Fibroblast of lung (primary cell): ENCODE measurements at regions not wholly inside any gene's neighbourhood (a gene's known extent, or its start where the extent isn't known, plus 50 kb on each side); places are given as distances from the start of the nearest gene placed in this dataset.

Experiments
- DNase-seq, 2 donors: peaks; one replicate each; pipeline versions ENCODE4 v3.0.0 to v3.0.0-alpha.2; 2010; ENCODE audit warnings: low read depth in 2 of 2
- H2AFZ ChIP-seq: 2 replicates; pipeline ENCODE4 v1.5.1; 2012; ENCODE audit warnings: low read length, control low read depth, inconsistent platforms
- H3K27ac ChIP-seq: 2 replicates; pipeline ENCODE4 v1.5.1; 2011; ENCODE audit warnings: low read length, control low read depth; ENCODE audit not compliant: insufficient read depth
- H3K27me3 ChIP-seq: 2 replicates; pipeline ENCODE4 v1.5.1; 2011; ENCODE audit warnings: mild to moderate bottlenecking, low read length; ENCODE audit not compliant: control insufficient read depth, insufficient read depth
- H3K36me3 ChIP-seq: 2 replicates; pipeline ENCODE4 v1.5.1; 2011; ENCODE audit warnings: low read length; ENCODE audit not compliant: control insufficient read depth, insufficient read depth
- H3K4me1 ChIP-seq: 2 replicates; pipeline ENCODE4 v1.5.1; 2011; ENCODE audit warnings: low read length; ENCODE audit not compliant: control insufficient read depth, insufficient read depth; ENCODE audit errors: extremely low read depth
- H3K4me2 ChIP-seq: 2 replicates; pipeline ENCODE4 v1.5.1; 2011; ENCODE audit warnings: low read length, control low read depth; ENCODE audit not compliant: insufficient read depth; ENCODE audit errors: extremely low read depth
- H3K4me3 ChIP-seq, 4 experiments: fragments of 200-600 bp in 1 of 4; sonication (generic) in 1 of 4; replicated peaks in 1 of 4; 2 replicates each; pipeline ENCODE4 v1.5.1; 2011 to 2016; ENCODE audit warnings: low read length in 4 of 4, low read depth in 3 of 4, mild to moderate bottlenecking in 3 of 4, control low read depth in 2 of 4, inconsistent platforms in 1 of 4, mixed read lengths in 1 of 4; ENCODE audit not compliant: insufficient read depth in 1 of 4; ENCODE audit errors: control extremely low read depth in 1 of 4
- H3K79me2 ChIP-seq: 2 replicates; pipeline ENCODE4 v1.5.1; 2012; ENCODE audit warnings: mild to moderate bottlenecking, low read length, inconsistent platforms; ENCODE audit not compliant: control insufficient read depth, insufficient read depth
- H3K9ac ChIP-seq: 2 replicates; pipeline ENCODE4 v1.5.1; 2011; ENCODE audit warnings: mild to moderate bottlenecking, low read length, control low read depth; ENCODE audit not compliant: insufficient read depth
- H3K9me3 ChIP-seq: 2 replicates; pipeline ENCODE4 v1.5.1; 2012; ENCODE audit warnings: low read depth, low read length; ENCODE audit not compliant: control insufficient read depth, insufficient read depth
- H4K20me1 ChIP-seq: 2 replicates; pipeline ENCODE4 v1.5.1; 2011; ENCODE audit warnings: low read length; ENCODE audit not compliant: control insufficient read depth, insufficient read depth; ENCODE audit errors: extremely low read depth
- CTCF ChIP-seq, 2 donors: IDR thresholded peaks in 1 of 2; conservative IDR thresholded peaks in 1 of 2; 1 replicate in 1 of 2; 2 replicates in 1 of 2; pipeline ENCODE4 v1.5.1; 2011 to 2012; ENCODE audit warnings: low read length in 2 of 2, control low read depth in 1 of 2, inconsistent platforms in 1 of 2, low read depth in 1 of 2, mild to moderate bottlenecking in 1 of 2
- EZH2 ChIP-seq: IDR thresholded peaks from 2 replicates; pipeline ENCODE4 v1.5.1; 2012; ENCODE audit warnings: low read length, control low read depth, mild to moderate bottlenecking; ENCODE audit errors: missing control alignments

DNA sequence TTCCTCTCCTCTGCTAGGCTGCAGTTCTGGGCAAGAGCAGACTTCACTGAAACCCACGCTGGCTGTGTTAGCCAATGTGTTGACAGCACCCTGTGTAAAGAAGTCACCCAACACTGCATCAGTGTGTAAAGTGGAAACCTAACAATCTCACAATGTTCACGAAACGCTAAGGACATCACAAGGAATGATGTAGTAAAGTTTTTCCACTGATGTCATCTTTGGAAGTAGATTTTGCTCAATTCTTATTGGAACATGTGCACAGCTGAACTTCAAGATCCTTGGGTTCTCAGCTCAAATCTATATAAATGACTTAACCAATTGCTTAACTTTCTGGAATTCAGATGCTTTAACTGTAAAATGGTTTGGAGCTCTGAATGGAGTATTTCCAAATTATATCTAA, 1112.5 kb downstream of the TSN start:
- Histone ChIP-seq H3K79me2 (no peaks in the 10 kb centered on the region), H3K4me1 (no peaks in the 10 kb centered on the region), H3K36me3 (no peaks in the 10 kb centered on the region), H3K27ac (no peak overlapping the region), H4K20me1 (no peaks in the 10 kb centered on the region), H3K9me3 (no peaks in the 10 kb centered on the region), H3K4me2 (no peak overlapping the region), H3K27me3 (no peaks in the 10 kb centered on the region), H3K4me3 (no peak overlapping the region), H3K9ac (no peak overlapping the region), H2AFZ (no peak overlapping the region)
- TF ChIP-seq CTCF (conservative IDR thresholded peaks at IDR 0.05 in 1 of 2, IDR thresholded peaks at IDR 0.05 in 1 of 2; ENCODE audit: low read depth in 1 of 2, low read length in 2 of 2) (no peak), EZH2 (no peak)
- DNase-seq = no peak

- no peaks in the 10 kb centered on the region for H3K4me1 ChIP-seq
- H3K4me3 ChIP-seq = no peak overlapping the region
- no peak for DNase-seq
- no peak for TF ChIP-seq EZH2
- TF ChIP-seq CTCF (conservative IDR thresholded peaks at IDR 0.05 in 1 of 2, IDR thresholded peaks at IDR 0.05 in 1 of 2; ENCODE audit: low read depth in 1 of 2, low read length in 2 of 2) = no peak
- H3K79me2 ChIP-seq = no peaks in the 10 kb centered on the region
- no peaks in the 10 kb centered on the region for H3K36me3 ChIP-seq
- H4K20me1 ChIP-seq = no peaks in the 10 kb centered on the region
- H3K27ac ChIP-seq = no peak overlapping the region
- H3K9me3 ChIP-seq = no peaks in the 10 kb centered on the region
- H3K9ac ChIP-seq = no peak overlapping the region
- H3K27me3 ChIP-seq = no peaks in the 10 kb centered on the region
- no peak overlapping the region for H3K4me2 ChIP-seq
- no peak overlapping the region for H2AFZ ChIP-seq
These were observed 1113.3 kb downstream of the TSN start for GRCh38 chr2:122868646-122869275.

DNA sequence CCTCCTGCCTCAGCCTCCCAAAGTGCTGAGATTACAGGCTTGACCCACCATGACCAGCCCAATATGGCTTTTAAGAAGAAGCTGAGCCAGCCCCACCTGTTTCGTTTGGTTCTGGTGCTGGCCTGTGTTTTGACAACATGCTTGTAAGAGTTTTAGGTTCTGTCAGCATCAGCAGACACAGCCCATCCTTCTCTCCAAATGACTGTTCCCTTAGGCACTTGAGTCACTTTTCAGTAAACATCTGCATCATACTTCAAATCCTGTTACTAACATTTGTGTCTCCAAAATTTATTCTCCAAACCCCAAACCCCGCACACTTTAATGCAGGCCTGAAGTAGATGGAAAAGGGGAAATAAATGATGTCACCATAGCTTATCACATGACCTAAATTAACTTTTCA, 1118.5 kb downstream of the TSN start:
- DNase-seq = no peak
- Histone ChIP-seq H3K27ac (no peak overlapping the region), H3K4me2 (no peak overlapping the region), H3K4me3 (no peak overlapping the region), H3K27me3 (no peaks in the 10 kb centered on the region), H3K9ac (no peak overlapping the region), H2AFZ (no peak overlapping the region), H3K79me2 (no peaks in the 10 kb centered on the region), H3K4me1 (no peaks in the 10 kb centered on the region), H3K36me3 (no peaks in the 10 kb centered on the region), H4K20me1 (no peaks in the 10 kb centered on the region), H3K9me3 (no peaks in the 10 kb centered on the region)
- TF ChIP-seq CTCF (conservative IDR thresholded peaks at IDR 0.05 in 1 of 2, IDR thresholded peaks at IDR 0.05 in 1 of 2; ENCODE audit: low read depth in 1 of 2, low read length in 2 of 2) (no peak), EZH2 (no peak)
